Activated CD8-positive, alpha-beta memory T cell treated with anti-CD3 and anti-CD28 coated beads, Interleukin-2, amount 10 ng/mL, durations not matched to agents 7 days and 5 days (primary cell): ENCODE measurements at regions not wholly inside any gene's neighbourhood (a gene's known extent, or its start where the extent isn't known, plus 50 kb on each side); places are given as distances from the start of the nearest gene placed in this dataset.

Experiments used
- ATAC-seq: fragments of 150-1000 bp; cut with Tn5 transposase; one replicate; pipeline ENCODE4 v1.10.0; 2021; ENCODE audit warnings: moderate library complexity
- CTCF ChIA-PET: fragments of 350-600 bp; sonication (Branson Sonifier 250); formaldehyde crosslinking; loops from one replicate; lab custom pipeline; 2021; ENCODE audit warnings: antibody characterized with exemption; lab: Charles Lee
- DNase-seq: peaks from one replicate; pipeline ENCODE4 v3.0.0-alpha.2; 2020
- H3K27ac Mint-ChIP-seq: one replicate; pipeline ENCODE4 v1.8.0; 2021; ENCODE audit warnings: mild to moderate bottlenecking, mixed read lengths
- H3K27me3 Mint-ChIP-seq: one replicate; pipeline ENCODE4 v1.8.0; 2021; ENCODE audit warnings: mixed read lengths
- H3K36me3 Mint-ChIP-seq: one replicate; pipeline ENCODE4 v1.8.0; 2021; ENCODE audit warnings: mild to moderate bottlenecking, mixed read lengths
- H3K4me1 Mint-ChIP-seq: one replicate; pipeline ENCODE4 v1.8.0; 2021; ENCODE audit warnings: mixed read lengths
- H3K4me3 Mint-ChIP-seq: one replicate; pipeline ENCODE4 v1.8.0; 2021; ENCODE audit warnings: mild to moderate bottlenecking, moderate library complexity, mixed read lengths
- H3K9me3 Mint-ChIP-seq: one replicate; pipeline ENCODE4 v1.8.0; 2022; ENCODE audit warnings: low read depth, mixed read lengths

DNA sequence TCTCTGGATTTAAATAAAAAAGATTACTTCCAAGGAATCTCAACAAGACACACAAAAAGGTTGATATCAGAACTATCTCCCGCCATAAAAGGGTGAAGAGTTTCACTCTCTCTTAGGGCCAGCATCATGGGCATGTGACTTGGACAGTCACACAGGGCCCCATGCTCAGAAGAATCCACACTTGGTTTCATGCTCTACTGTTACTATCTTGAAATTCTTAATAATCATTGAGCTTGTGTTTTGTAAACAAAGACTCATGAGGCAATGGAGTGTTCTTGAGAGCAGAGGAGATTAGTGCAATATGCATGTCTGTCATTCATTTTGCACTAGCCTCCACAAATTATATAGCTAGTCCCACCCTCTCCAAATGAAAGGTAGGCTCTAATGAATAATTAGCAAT lies 58.4 kb downstream of the HMHB1 start:
- no peak for ATAC-seq
- Mint-ChIP-seq H3K9me3 (no peaks in the 10 kb centered on the region), H3K27me3 (peaks cover 11% of the 10 kb centered on the region), H3K4me1 (no peaks in the 10 kb centered on the region), H3K4me3 (no peak overlapping the region), H3K27ac (no peak overlapping the region), H3K36me3 (no peaks in the 10 kb centered on the region)
- no peak for DNase-seq
- CTCF ChIA-PET: no interaction called here

- H3K4me1 Mint-ChIP-seq: no peaks in the 10 kb centered on the region
- ATAC-seq (no peak), DNase-seq (no peak)
- no peak overlapping the region for H3K4me3 Mint-ChIP-seq
- H3K27me3 Mint-ChIP-seq: peaks cover 11% of the 10 kb centered on the region
- CTCF ChIA-PET: no interaction called here
- H3K36me3 Mint-ChIP-seq: no peaks in the 10 kb centered on the region
- H3K9me3 Mint-ChIP-seq: no peaks in the 10 kb centered on the region
- H3K27ac Mint-ChIP-seq: no peak overlapping the region
Observed at GRCh38 chr5:143870871-143871632, 59.1 kb downstream of the HMHB1 start.

- CTCF ChIA-PET: no interaction called here
- H3K4me1 Mint-ChIP-seq: no peaks in the 10 kb centered on the region
- H3K27me3 Mint-ChIP-seq: peaks cover 11% of the 10 kb centered on the region
- H3K9me3 Mint-ChIP-seq: no peaks in the 10 kb centered on the region
- DNase-seq (no peak), ATAC-seq (no peak)
- no peak overlapping the region for H3K4me3 Mint-ChIP-seq
- H3K36me3 Mint-ChIP-seq: no peaks in the 10 kb centered on the region
- H3K27ac Mint-ChIP-seq: no peak overlapping the region
Observed at GRCh38 chr5:143871672-143872071, 59.7 kb downstream of the HMHB1 start.

- DNase-seq (no peak), ATAC-seq (no peak)
- Mint-ChIP-seq H3K4me3 (no peak overlapping the region), H3K9me3 (no peaks in the 10 kb centered on the region), H3K4me1 (no peaks in the 10 kb centered on the region), H3K27ac (no peak overlapping the region), H3K36me3 (no peaks in the 10 kb centered on the region), H3K27me3 (peaks cover 8% of the 10 kb centered on the region)
- CTCF ChIA-PET: no interaction called here
Observed at GRCh38 chr5:143874312-143874711, 62.4 kb downstream of the HMHB1 start.

DNA sequence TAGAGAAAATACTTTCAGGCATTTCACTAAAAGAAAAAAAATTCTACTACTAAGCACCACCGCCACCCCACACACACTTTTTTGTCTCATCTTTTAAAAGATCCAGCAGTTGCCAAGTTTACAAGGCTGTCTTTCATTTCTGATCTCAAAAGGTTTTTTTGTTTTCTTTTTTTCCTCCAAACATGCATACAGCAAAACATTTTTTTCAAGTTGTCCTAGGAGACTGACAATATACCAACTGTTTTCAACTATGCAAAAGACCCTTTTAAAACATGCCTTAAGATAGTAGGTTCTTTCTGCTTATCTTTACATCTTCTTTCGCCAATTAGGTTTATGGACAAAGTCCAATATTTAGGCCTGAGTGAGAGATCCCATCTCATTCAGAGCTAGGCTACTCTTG lies 65.2 kb downstream of the HMHB1 start:
- ATAC-seq (no peak), DNase-seq (no peak)
- Mint-ChIP-seq H3K36me3 (peaks cover 2% of the 10 kb centered on the region), H3K9me3 (no peaks in the 10 kb centered on the region), H3K4me1 (no peaks in the 10 kb centered on the region), H3K4me3 (no peak overlapping the region), H3K27me3 (no peaks in the 10 kb centered on the region), H3K27ac (no peak overlapping the region)
- CTCF ChIA-PET: no interaction called here

DNA sequence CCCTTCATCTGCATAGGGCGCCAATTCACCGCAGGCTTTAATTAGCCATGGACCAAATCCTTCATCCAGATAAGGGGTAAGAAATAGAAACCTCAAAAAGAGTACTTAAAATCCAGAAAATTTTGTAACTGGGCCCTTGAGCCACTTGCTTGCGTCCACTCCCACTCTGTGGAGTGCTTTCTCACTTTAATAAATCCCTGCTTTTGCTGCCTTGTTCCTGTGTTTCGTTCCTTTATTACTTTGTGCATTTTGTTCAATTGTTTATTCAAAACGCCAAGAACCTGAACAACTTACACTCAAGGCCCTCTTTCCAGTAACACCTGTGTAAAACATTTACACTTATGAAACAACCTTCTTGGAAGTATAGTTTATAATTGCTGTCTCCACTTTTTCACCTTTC lies 66.5 kb downstream of the HMHB1 start:
- no peaks in the 10 kb centered on the region for H3K27me3 Mint-ChIP-seq
- CTCF ChIA-PET: no interaction called here
- no peak for DNase-seq
- no peak overlapping the region for H3K4me3 Mint-ChIP-seq
- no peak for ATAC-seq
- no peaks in the 10 kb centered on the region for H3K4me1 Mint-ChIP-seq
- H3K27ac Mint-ChIP-seq: no peak overlapping the region
- H3K9me3 Mint-ChIP-seq: no peaks in the 10 kb centered on the region
- H3K36me3 Mint-ChIP-seq: peaks cover 2% of the 10 kb centered on the region

DNA sequence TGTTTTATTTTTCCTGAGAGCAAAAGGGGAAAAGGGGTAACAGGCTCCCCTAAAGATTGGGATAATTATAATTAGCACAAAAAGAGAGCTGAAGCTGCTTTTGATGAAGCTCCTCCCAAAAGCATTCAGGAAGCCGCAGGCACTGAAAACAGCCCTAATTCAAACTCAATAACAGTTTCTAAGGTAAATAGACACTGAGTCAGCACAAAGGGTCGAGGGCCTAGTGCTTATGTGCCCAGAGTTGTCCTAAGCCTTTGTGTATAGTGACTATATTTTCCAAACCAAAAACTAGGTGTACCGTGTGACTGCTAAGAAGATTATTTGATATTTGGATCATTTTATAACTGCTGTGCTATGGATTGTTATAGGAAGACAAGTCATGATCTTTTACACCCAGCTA lies 67.7 kb downstream of the HMHB1 start:
- Mint-ChIP-seq H3K36me3 (peaks cover 2% of the 10 kb centered on the region), H3K27ac (no peak overlapping the region), H3K27me3 (no peaks in the 10 kb centered on the region), H3K4me1 (no peaks in the 10 kb centered on the region), H3K4me3 (no peak overlapping the region), H3K9me3 (no peaks in the 10 kb centered on the region)
- DNase-seq (no peak), ATAC-seq (no peak)
- CTCF ChIA-PET: no interaction called here

DNA sequence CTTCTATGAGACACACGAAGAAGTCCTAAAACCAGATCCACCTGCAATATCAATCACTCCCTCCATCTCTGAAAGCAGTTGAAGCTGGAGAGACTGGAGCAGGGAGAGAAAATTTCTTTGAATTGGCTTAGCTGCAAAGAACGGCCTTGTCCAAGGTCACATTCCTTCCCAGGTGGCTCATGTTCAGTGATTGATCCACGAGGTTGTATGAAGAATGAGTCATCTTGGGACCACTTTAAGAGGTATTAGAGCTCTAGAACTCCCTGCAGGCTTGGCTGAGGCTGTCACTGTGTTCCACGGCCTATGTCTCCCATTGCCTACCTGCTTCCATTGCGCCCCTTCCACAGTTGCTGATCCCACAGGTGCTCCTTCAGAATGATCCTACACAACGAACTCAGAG lies 68.2 kb downstream of the HMHB1 start:
- Mint-ChIP-seq H3K36me3 (peaks cover 2% of the 10 kb centered on the region), H3K4me3 (no peak overlapping the region), H3K27me3 (no peaks in the 10 kb centered on the region), H3K9me3 (no peaks in the 10 kb centered on the region), H3K27ac (no peak overlapping the region), H3K4me1 (no peaks in the 10 kb centered on the region)
- CTCF ChIA-PET: no interaction called here
- ATAC-seq (no peak), DNase-seq (no peak)

- H3K4me1 Mint-ChIP-seq: no peaks in the 10 kb centered on the region
- CTCF ChIA-PET: no interaction called here
- no peak overlapping the region for H3K4me3 Mint-ChIP-seq
- ATAC-seq (no peak), DNase-seq (no peak)
- H3K9me3 Mint-ChIP-seq: no peaks in the 10 kb centered on the region
- no peak overlapping the region for H3K27ac Mint-ChIP-seq
- peaks cover 2% of the 10 kb centered on the region for H3K36me3 Mint-ChIP-seq
- H3K27me3 Mint-ChIP-seq: peaks cover 9% of the 10 kb centered on the region
Observed at GRCh38 chr5:143882520-143882919, 70.6 kb downstream of the HMHB1 start.

DNA sequence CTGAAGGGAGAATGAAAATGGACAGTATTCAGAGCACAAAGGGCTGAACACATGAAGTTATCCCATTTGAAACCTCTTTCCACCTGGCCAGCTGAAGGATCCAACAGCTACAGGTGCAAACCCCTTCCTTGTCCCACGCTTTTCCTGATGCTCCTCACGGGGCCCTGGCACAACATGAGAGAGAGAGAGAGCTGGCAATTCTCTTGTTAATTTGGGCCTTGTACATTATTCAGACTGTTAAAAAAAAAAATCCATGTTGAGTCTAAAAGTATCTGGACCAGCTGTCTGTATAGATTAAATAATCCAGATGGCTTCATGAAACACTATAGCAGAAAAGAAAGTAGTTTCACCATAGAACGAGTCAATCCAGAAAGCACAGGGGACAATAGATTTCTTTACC lies 74.1 kb downstream of the HMHB1 start:
- no peaks in the 10 kb centered on the region for H3K4me1 Mint-ChIP-seq
- H3K27ac Mint-ChIP-seq: no peak overlapping the region
- ATAC-seq (no peak), DNase-seq (no peak)
- no peaks in the 10 kb centered on the region for H3K9me3 Mint-ChIP-seq
- H3K36me3 Mint-ChIP-seq: peaks cover 2% of the 10 kb centered on the region
- no peak overlapping the region for H3K4me3 Mint-ChIP-seq
- CTCF ChIA-PET: interaction anchor here (0.7 kb wide), 1 partner anchor 11 kb away, joined by 3 read pairs; no protein-coding TSS in a partner anchor
- H3K27me3 Mint-ChIP-seq: peaks cover 32% of the 10 kb centered on the region

DNA sequence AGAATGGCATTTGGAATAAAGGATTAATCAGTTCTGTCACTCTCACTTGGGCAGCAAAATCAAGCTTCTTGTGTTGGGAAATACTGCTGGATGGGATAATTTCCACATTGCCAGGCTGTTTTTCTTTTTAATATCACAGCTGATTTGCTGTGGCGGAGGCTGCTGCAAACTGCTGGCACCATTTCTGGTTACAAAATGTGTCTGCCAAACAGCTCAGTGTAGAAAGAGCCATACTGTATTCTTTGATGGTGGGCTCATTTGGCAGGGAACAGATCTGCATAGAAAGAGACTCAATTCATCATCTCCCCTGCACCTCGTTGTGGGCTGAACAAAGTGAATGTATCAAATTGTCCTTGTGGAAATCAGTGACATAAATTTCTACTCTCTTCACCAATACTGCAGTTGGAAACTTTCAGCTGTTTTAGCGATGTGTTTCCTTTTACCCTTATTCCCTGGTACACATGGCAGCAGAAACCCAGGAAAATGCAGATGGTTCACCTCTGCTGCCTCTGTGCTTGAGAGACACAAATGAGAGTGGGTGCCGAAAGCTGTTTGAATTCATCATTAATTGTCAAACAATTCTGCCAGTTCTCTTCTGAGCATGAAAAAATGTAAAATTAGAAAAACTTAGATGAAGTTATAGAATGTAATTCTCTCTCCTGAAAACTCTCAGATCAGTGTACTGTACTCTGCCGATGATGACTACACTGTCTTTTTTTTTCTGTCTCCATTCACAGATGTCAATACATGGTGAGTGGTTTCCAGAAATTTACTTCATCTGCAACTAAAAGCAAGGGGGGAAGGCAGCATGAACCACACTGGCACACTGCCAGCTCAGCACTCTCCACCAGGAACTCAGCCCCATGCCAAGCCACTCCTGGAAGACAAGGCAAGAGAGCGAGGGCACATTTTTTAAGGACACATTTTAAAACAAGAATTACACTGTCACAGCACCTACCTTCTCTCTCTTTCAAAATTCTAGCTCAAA lies 75.0 kb downstream of the HMHB1 start:
- CTCF ChIA-PET: interaction anchor here (0.7 kb wide), 1 partner anchor 10 kb away, joined by 3 read pairs; no protein-coding TSS in a partner anchor
- no peaks in the 10 kb centered on the region for H3K36me3 Mint-ChIP-seq
- ATAC-seq (no peak), DNase-seq (no peak)
- no peak overlapping the region for H3K27ac Mint-ChIP-seq
- no peaks in the 10 kb centered on the region for H3K4me1 Mint-ChIP-seq
- H3K27me3 Mint-ChIP-seq: peaks cover 34% of the 10 kb centered on the region
- no peak overlapping the region for H3K4me3 Mint-ChIP-seq
- no peaks in the 10 kb centered on the region for H3K9me3 Mint-ChIP-seq

DNA sequence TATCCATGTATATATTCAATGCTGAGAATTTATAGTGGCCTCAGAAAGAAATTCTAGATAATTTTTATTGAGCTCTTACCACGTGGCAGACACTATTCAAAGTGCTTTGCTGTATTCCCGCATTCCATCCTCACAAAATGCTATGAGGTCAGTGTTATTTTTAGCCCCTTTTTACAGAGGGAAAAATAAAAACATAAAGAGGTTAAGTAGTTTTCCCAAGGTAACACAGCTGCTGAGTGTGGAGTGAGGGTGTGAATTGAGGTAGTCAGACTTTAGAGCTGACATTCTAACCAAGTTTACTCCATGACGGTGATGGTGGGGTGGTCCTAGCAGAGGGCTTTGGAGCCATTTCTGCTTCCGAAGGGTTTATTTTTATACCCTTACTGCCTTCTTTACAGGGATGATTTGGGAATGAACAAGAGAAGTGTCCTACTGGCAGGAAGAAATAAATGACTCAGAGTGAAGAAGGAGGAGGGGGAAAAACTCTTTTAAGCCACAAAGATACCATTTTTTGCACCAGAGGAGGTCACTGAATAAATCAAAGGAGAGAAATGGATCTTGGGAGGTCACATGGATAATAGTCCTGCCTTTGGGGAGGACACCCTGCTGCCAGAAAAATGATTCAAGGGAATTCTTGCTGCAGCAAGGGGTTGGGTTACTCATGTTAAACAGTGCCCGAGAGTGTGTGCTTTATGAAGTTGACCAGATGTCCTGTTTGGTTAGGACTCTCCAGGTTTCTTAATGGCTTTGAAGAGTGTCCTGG lies 76.1 kb downstream of the HMHB1 start:
- Mint-ChIP-seq H3K4me3 (no peak overlapping the region), H3K4me1 (no peaks in the 10 kb centered on the region), H3K27ac (no peak overlapping the region), H3K9me3 (no peaks in the 10 kb centered on the region), H3K36me3 (no peaks in the 10 kb centered on the region), H3K27me3 (peaks cover 38% of the 10 kb centered on the region)
- ATAC-seq (no peak), DNase-seq (no peak)
- CTCF ChIA-PET: interaction anchor here (0.5 kb wide), 1 partner anchor 484 kb away, joined by 3 read pairs; no protein-coding TSS in a partner anchor

- CTCF ChIA-PET: no interaction called here
Observed at GRCh38 chr5:143888912-143889311, 77.0 kb downstream of the HMHB1 start.

More at GRCh38 chr5:143888912-143889311, 77.0 kb downstream of the HMHB1 start:
- H3K9me3 Mint-ChIP-seq: no peaks in the 10 kb centered on the region
- no peaks in the 10 kb centered on the region for H3K4me1 Mint-ChIP-seq
- H3K36me3 Mint-ChIP-seq: no peaks in the 10 kb centered on the region
- DNase-seq (no peak), ATAC-seq (no peak)
- no peak overlapping the region for H3K4me3 Mint-ChIP-seq
- H3K27ac Mint-ChIP-seq: no peak overlapping the region
- peaks cover 38% of the 10 kb centered on the region for H3K27me3 Mint-ChIP-seq
